B cell (primary cell): ENCODE measurements at regions not wholly inside any gene's neighbourhood (a gene's known extent, or its start where the extent isn't known, plus 50 kb on each side); places are given as distances from the start of the nearest gene placed in this dataset.

Experiments used
- CTCF ChIP-seq: fragments of 200-600 bp; IDR thresholded peaks from one replicate; pipeline ENCODE4 v1.8.0; 2022; ENCODE audit warnings: antibody characterized with exemption, mild to moderate bottlenecking
- EZH2 ChIP-seq: IDR thresholded peaks from 2 replicates; pipeline ENCODE4 v1.6.1; 2012; ENCODE audit warnings: borderline replicate concordance, low read depth, mild to moderate bottlenecking, moderate library complexity, low read length; ENCODE audit not compliant: insufficient read depth, poor library complexity, severe bottlenecking

GRCh38 chr5:72561148-72561972 lies 54.1 kb upstream of the ZNF366 start:
- TF ChIP-seq CTCF (no peak), EZH2 (no peak)
